H1 (cell line): ENCODE measurements at regions not wholly inside any gene's neighbourhood (a gene's known extent, or its start where the extent isn't known, plus 50 kb on each side); places are given as distances from the start of the nearest gene placed in this dataset.

Experiments
- CTCF ChIA-PET: fragments of 300-600 bp; sonication (Branson Sonifier 250); formaldehyde crosslinking; loops from one replicate; lab custom pipeline; 2021; ENCODE audit not compliant: partially characterized antibody; lab: Charles Lee
- POLR2A ChIA-PET: fragments of 300-600 bp; sonication (Branson Sonifier 250); formaldehyde crosslinking; loops from one replicate; lab custom pipeline; 2021; ENCODE audit warnings: inconsistent platforms; ENCODE audit not compliant: partially characterized antibody; lab: Charles Lee
- DNase-seq, 2 experiments: peaks; one replicate each; pipeline versions ENCODE4 v3.0.0 to v3.0.0-alpha.2; 2010 to 2022; ENCODE audit warnings: low spot score in 2 of 2, low read depth in 1 of 2, mixed read lengths in 1 of 2
- FAIRE-seq: peaks from 2 replicates; lab custom pipeline; 2011; peaks lifted over from hg19 to GRCh38; lab: Jason Lieb, UNC
- H2AFZ ChIP-seq: 2 replicates; pipeline ENCODE4 v1.8.1; 2012; ENCODE audit warnings: low read length, inconsistent platforms
- H2AK5ac ChIP-seq: 2 replicates; pipeline ENCODE4 v1.6.1; 2013; ENCODE audit warnings: low read depth, low read length
- H2BK120ac ChIP-seq: replicated peaks from 2 replicates; pipeline ENCODE3; 2013; ENCODE audit warnings: low read depth, low read length, inconsistent platforms
- H2BK12ac ChIP-seq: 2 replicates; pipeline ENCODE4 v1.6.1; 2013; ENCODE audit warnings: low read depth, low read length
- H2BK15ac ChIP-seq: 2 replicates; pipeline ENCODE4 v1.6.1; 2013; ENCODE audit warnings: low read length
- H2BK20ac ChIP-seq: 2 replicates; pipeline ENCODE4 v1.6.1; 2013; ENCODE audit warnings: low read length
- H2BK5ac ChIP-seq: 2 replicates; pipeline ENCODE4 v1.6.1; 2013; ENCODE audit warnings: low read depth, low read length
- H3K14ac ChIP-seq: 2 replicates; pipeline ENCODE4 v1.6.1; 2013; ENCODE audit warnings: inconsistent platforms; ENCODE audit not compliant: insufficient read length
- H3K18ac ChIP-seq: 2 replicates; pipeline ENCODE4 v1.6.1; 2013; ENCODE audit warnings: low read length; ENCODE audit errors: extremely low read depth
- H3K23ac ChIP-seq: 2 replicates; pipeline ENCODE4 v1.6.1; 2013; ENCODE audit warnings: inconsistent platforms; ENCODE audit not compliant: insufficient read length
- H3K23me2 ChIP-seq: 2 replicates; pipeline ENCODE4 v1.6.1; 2013; ENCODE audit warnings: low read depth, low read length
- H3K27ac ChIP-seq: 2 replicates; pipeline ENCODE4 v1.6.1; 2011; ENCODE audit warnings: low read depth, low read length, inconsistent platforms
- H3K27me3 ChIP-seq, 4 experiments: replicated peaks in 1 of 4; 1 replicate in 1 of 4; 2 replicates in 3 of 4; pipeline versions ENCODE4 v1.6.1 to v1.8.1; 2011 to 2013; ENCODE audit warnings: low read length in 3 of 4, mild to moderate bottlenecking in 3 of 4, inconsistent platforms in 2 of 4, mixed read lengths in 2 of 4, moderate library complexity in 1 of 4; ENCODE audit not compliant: control insufficient read depth in 3 of 4, insufficient read depth in 3 of 4; ENCODE audit errors: extremely low read depth in 1 of 4
- H3K36me3 ChIP-seq, 4 experiments: 2 replicates each; pipeline versions ENCODE4 v1.6.1 to v1.8.1; 2011 to 2013; ENCODE audit warnings: mild to moderate bottlenecking in 4 of 4, low read length in 3 of 4, moderate library complexity in 2 of 4, control low read depth in 1 of 4, inconsistent platforms in 1 of 4; ENCODE audit not compliant: insufficient read depth in 4 of 4, control insufficient read depth in 2 of 4
- H3K4ac ChIP-seq: replicated peaks from 2 replicates; pipeline ENCODE3; 2013; ENCODE audit warnings: low read length, low read depth, mixed read lengths, inconsistent platforms; ENCODE audit not compliant: insufficient read length
- H3K4me1 ChIP-seq, 4 experiments: replicated peaks in 1 of 4; 1 replicate in 1 of 4; 2 replicates in 3 of 4; pipeline versions ENCODE4 v1.6.1 to v1.8.1; 2011 to 2013; ENCODE audit warnings: low read length in 3 of 4, inconsistent platforms in 2 of 4, mixed read lengths in 1 of 4; ENCODE audit not compliant: insufficient read depth in 4 of 4, control insufficient read depth in 3 of 4
- H3K4me2 ChIP-seq, 2 experiments: 2 replicates each; pipeline versions ENCODE4 v1.6.1 to v1.8.1; 2011 to 2013; ENCODE audit warnings: low read depth in 2 of 2, low read length in 2 of 2, control low read depth in 1 of 2, inconsistent platforms in 1 of 2, mild to moderate bottlenecking in 1 of 2; ENCODE audit not compliant: insufficient read depth in 1 of 2
- H3K4me3 ChIP-seq, 4 experiments: fragments of 200-600, 300-600 bp in 1 of 4; sonication (generic), shearing (Covaris generic), sonication (Bioruptor Twin) in 1 of 4; 2 replicates each; pipeline versions ENCODE4 v1.5.1 to v1.8.1; 2011 to 2016; ENCODE audit warnings: low read length in 4 of 4, low read depth in 3 of 4, control low read depth in 2 of 4, inconsistent platforms in 2 of 4, mild to moderate bottlenecking in 2 of 4, mixed read lengths in 1 of 4, moderate library complexity in 1 of 4; ENCODE audit not compliant: insufficient read depth in 2 of 4; ENCODE audit errors: extremely low read depth in 1 of 4
- H3K56ac ChIP-seq: replicated peaks from 2 replicates; pipeline ENCODE3; 2013; ENCODE audit warnings: low read depth, mild to moderate bottlenecking, mixed read lengths, low read length, inconsistent platforms; ENCODE audit not compliant: insufficient read length
- H3K79me1 ChIP-seq: 2 replicates; pipeline ENCODE4 v1.6.1; 2013; ENCODE audit warnings: low read depth, low read length, control low read depth
- H3K79me2 ChIP-seq, 2 experiments: 2 replicates each; pipeline versions ENCODE4 v1.6.1 to v1.8.1; 2012 to 2013; ENCODE audit warnings: low read length in 2 of 2, mild to moderate bottlenecking in 2 of 2, inconsistent platforms in 1 of 2; ENCODE audit not compliant: insufficient read depth in 2 of 2, control insufficient read depth in 1 of 2
- H3K9ac ChIP-seq, 4 experiments: replicated peaks in 1 of 4; 1 replicate in 1 of 4; 2 replicates in 3 of 4; pipeline versions ENCODE4 v1.6.1 to v1.8.1; 2011 to 2013; ENCODE audit warnings: low read depth in 3 of 4, low read length in 3 of 4, control low read depth in 2 of 4, mild to moderate bottlenecking in 2 of 4, moderate library complexity in 2 of 4, inconsistent platforms in 1 of 4; ENCODE audit errors: extremely low read depth in 1 of 4
- H3K9me3 ChIP-seq, 2 experiments: 2 replicates each; pipeline versions ENCODE4 v1.6.1 to v1.8.1; 2012 to 2013; ENCODE audit warnings: mild to moderate bottlenecking in 2 of 2, moderate library complexity in 2 of 2, control low read depth in 1 of 2, inconsistent platforms in 1 of 2, low read depth in 1 of 2, low read length in 1 of 2, mixed read lengths in 1 of 2; ENCODE audit not compliant: insufficient read depth in 2 of 2
- H4K20me1 ChIP-seq, 2 experiments: replicated peaks in 1 of 2; 2 replicates each; pipeline versions ENCODE3 to v1.8.1; 2011 to 2013; ENCODE audit warnings: inconsistent platforms in 2 of 2, low read length in 2 of 2, mild to moderate bottlenecking in 1 of 2; ENCODE audit not compliant: insufficient read depth in 2 of 2, control insufficient read depth in 1 of 2
- H4K5ac ChIP-seq: 2 replicates; pipeline ENCODE4 v1.6.1; 2013; ENCODE audit warnings: low read length, low read depth, mixed read lengths, inconsistent platforms; ENCODE audit not compliant: insufficient read length
- H4K8ac ChIP-seq: 2 replicates; pipeline ENCODE4 v1.8.0; 2013; ENCODE audit warnings: mild to moderate bottlenecking, moderate library complexity, low read length, inconsistent platforms; ENCODE audit not compliant: insufficient read depth; ENCODE audit errors: extremely low read depth
- H4K91ac ChIP-seq: replicated peaks from 2 replicates; pipeline ENCODE3; 2013; ENCODE audit warnings: low read length, mixed read lengths, inconsistent platforms; ENCODE audit not compliant: insufficient read length
- BRCA1 ChIP-seq: IDR thresholded peaks from 2 replicates; pipeline ENCODE4 v1.6.1; 2012; ENCODE audit warnings: low read depth, low read length, improper control_type of control experiment
- FOSL1 ChIP-seq: IDR thresholded peaks from 2 replicates; pipeline ENCODE4 v1.6.1; 2011; ENCODE audit warnings: mild to moderate bottlenecking, low read depth, low read length, moderate library complexity; ENCODE audit not compliant: insufficient read depth
- GABPA ChIP-seq: IDR thresholded peaks from 2 replicates; pipeline ENCODE4 v1.6.1; 2011; ENCODE audit warnings: mild to moderate bottlenecking, low read length, moderate library complexity, borderline replicate concordance; ENCODE audit not compliant: insufficient read depth
- HDAC6 ChIP-seq: IDR thresholded peaks from one replicate; pipeline ENCODE4 v1.7.1; 2012; ENCODE audit warnings: low read depth, mild to moderate bottlenecking, inconsistent platforms, low read length, moderate library complexity
- KDM4A ChIP-seq: IDR thresholded peaks from one replicate; pipeline ENCODE4 v1.7.1; 2012; ENCODE audit warnings: low read depth, mild to moderate bottlenecking, moderate library complexity, low read length, inconsistent platforms; ENCODE audit not compliant: severe bottlenecking
- NANOG ChIP-seq: IDR thresholded peaks from 2 replicates; pipeline ENCODE4 v1.6.1; 2011; ENCODE audit warnings: low read length, low read depth, mild to moderate bottlenecking, inconsistent platforms; ENCODE audit not compliant: insufficient read depth, poor library complexity, severe bottlenecking
- PHF8 ChIP-seq: fragments of 200-600 bp; sonication (generic); conservative IDR thresholded peaks from 2 replicates; pipeline ENCODE4 v1.7.1; 2012; ENCODE audit warnings: low read depth, mild to moderate bottlenecking, inconsistent platforms, low read length, moderate library complexity
- RAD21 ChIP-seq, 2 experiments: IDR thresholded peaks in 1 of 2; conservative IDR thresholded peaks in 1 of 2; 2 replicates each; pipeline ENCODE4 v1.6.1; 2011; ENCODE audit warnings: low read depth in 2 of 2, low read length in 2 of 2, improper control_type of control experiment in 1 of 2, inconsistent platforms in 1 of 2, mild to moderate bottlenecking in 1 of 2, moderate library complexity in 1 of 2
- TAF7 ChIP-seq: optimal IDR thresholded peaks from 2 replicates; pipeline ENCODE3; 2011; ENCODE audit warnings: low read depth, mild to moderate bottlenecking, inconsistent platforms, low read length, moderate library complexity, borderline replicate concordance
- TEAD4 ChIP-seq: IDR thresholded peaks from 2 replicates; pipeline ENCODE4 v1.6.1; 2012; ENCODE audit warnings: low read depth, low read length, inconsistent platforms, mixed read lengths
- WGBS, 2 experiments: shearing (Covaris generic) in 1 of 2; methylation state at CpG; one replicate each; pipeline versions ENCODE4 v1.1.6 to v1.1.7; 2013 to 2015; ENCODE audit warnings: low lambda C conversion rate in 2 of 2, mixed read lengths in 2 of 2, inconsistent platforms in 1 of 2, low coverage in 1 of 2, missing lambda C conversion rate in 1 of 2; ENCODE audit not compliant: insufficient replicate concordance in 2 of 2, insufficient coverage in 1 of 2, insufficient read length in 1 of 2; ENCODE audit errors: extremely low coverage in 1 of 2, missing lambda C conversion rate in 1 of 2; 5-methylcytosine and 5-hydroxymethylcytosine counted together
- TF ChIP-seq, protein P1 (sequence below): IDR thresholded peaks from 2 replicates; pipeline ENCODE4 v1.6.1; 2012; ENCODE audit warnings: inconsistent platforms

DNA sequence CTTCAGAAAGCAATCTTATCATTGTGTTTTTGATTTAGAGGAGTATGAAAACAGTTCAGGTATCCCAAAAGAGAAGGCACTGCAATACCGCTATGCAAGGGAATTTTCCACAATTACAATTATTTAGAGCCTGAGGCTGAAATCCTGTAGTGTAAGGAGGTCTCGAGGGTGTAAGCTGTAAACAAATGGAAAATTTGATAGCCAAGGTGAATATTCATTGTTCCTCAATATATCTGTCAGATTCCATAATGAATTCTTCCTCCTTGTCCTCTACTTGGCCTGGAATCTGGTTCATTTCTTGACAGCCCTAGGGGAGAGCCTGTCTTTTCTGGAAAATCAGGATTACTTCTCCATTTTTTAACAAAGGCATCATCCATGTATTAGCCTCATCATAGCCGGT is 63.1 kb upstream of the SMARCA2 start:
- H3K14ac ChIP-seq = no peak overlapping the region
- no peak overlapping the region for H3K9ac ChIP-seq
- no peak overlapping the region for H4K5ac ChIP-seq
- H2BK120ac ChIP-seq = no peak overlapping the region
- H3K4ac ChIP-seq = no peak overlapping the region
- H2AK5ac ChIP-seq = no peak overlapping the region
- H3K56ac ChIP-seq = no peak overlapping the region
- no peaks in the 10 kb centered on the region for H3K27me3 ChIP-seq
- no peak overlapping the region for H2BK20ac ChIP-seq
- H2BK5ac ChIP-seq = no peak overlapping the region
- no peaks in the 10 kb centered on the region for H3K79me2 ChIP-seq
- ChIA-PET CTCF (interaction anchor here (0.8 kb wide), 1 partner anchor 19 kb away, joined by 4 read pairs; no protein-coding TSS in a partner anchor), POLR2A (no interaction called here)
- H3K18ac ChIP-seq = no peak overlapping the region
- no peak overlapping the region for H3K4me2 ChIP-seq
- H3K9me3 ChIP-seq = no peaks in the 10 kb centered on the region
- H3K36me3 ChIP-seq = no peaks in the 10 kb centered on the region
- no peak for FAIRE-seq
- no peak overlapping the region for H3K27ac ChIP-seq
- no peak overlapping the region for H2BK12ac ChIP-seq
- H3K23me2 ChIP-seq = no peaks in the 10 kb centered on the region; the same call in 1 of the 2 replicates
- H3K4me3 ChIP-seq = no peak overlapping the region
- no peak for DNase-seq
- H4K91ac ChIP-seq = no peak overlapping the region
- H4K20me1 ChIP-seq = no peaks in the 10 kb centered on the region
- no peaks in the 10 kb centered on the region for H3K79me1 ChIP-seq
- no peak overlapping the region for H3K23ac ChIP-seq
- WGBS, 2 experiments = 91% methylated on average over 3 of the region's 3 CpGs; no CpG with 5 or more reads in 1 of the 2 experiments
- H2AFZ ChIP-seq = no peak overlapping the region
- no peak overlapping the region for H2BK15ac ChIP-seq
- H3K4me1 ChIP-seq = peaks cover 0 to 17% (median 7%) of the 10 kb centered on the region in 4 experiments; a peak in 4 of 7 replicates
- H4K8ac ChIP-seq = no peak overlapping the region
- TF ChIP-seq TAF7 = no peak
- no peak for TF ChIP-seq TEAD4
- TF ChIP-seq KDM4A = no peak
- TF ChIP-seq BRCA1 = no peak
- TF ChIP-seq NANOG = no peak
- no peak for TF ChIP-seq FOSL1
- no peak for TF ChIP-seq GABPA
- no peak for TF ChIP-seq RAD21 (IDR thresholded peaks at IDR 0.05 in 1 of 2, conservative IDR thresholded peaks at IDR 0.05 in 1 of 2; ENCODE audit: low read depth in 2 of 2, low read length in 2 of 2)
- no peak for TF ChIP-seq HDAC6
- TF ChIP-seq, protein P1, sequence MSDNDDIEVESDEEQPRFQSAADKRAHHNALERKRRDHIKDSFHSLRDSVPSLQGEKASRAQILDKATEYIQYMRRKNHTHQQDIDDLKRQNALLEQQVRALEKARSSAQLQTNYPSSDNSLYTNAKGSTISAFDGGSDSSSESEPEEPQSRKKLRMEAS = no peak
- TF ChIP-seq PHF8 = no peak
